WTC11 (cell line): ENCODE measurements at regions not wholly inside any gene's neighbourhood (a gene's known extent, or its start where the extent isn't known, plus 50 kb on each side); places are given as distances from the start of the nearest gene placed in this dataset.

ENCODE experiments used
- CBFB ChIP-seq: sonication (generic); formaldehyde crosslinking; IDR thresholded peaks from 2 replicates; pipeline ENCODE4 v1.8.1; 2022; ENCODE audit warnings: mild to moderate bottlenecking, low read depth, missing genetic modification reagents
- CREM ChIP-seq: sonication (generic); formaldehyde crosslinking; IDR thresholded peaks from 2 replicates; pipeline ENCODE4 v1.8.1; 2022; ENCODE audit warnings: mild to moderate bottlenecking, missing genetic modification reagents, moderate library complexity
- CTCF ChIP-seq: fragments of 200-600 bp; IDR thresholded peaks from 2 replicates; pipeline ENCODE4 v1.8.0; 2022; ENCODE audit warnings: antibody characterized with exemption
- ESRRA ChIP-seq: sonication (generic); formaldehyde crosslinking; IDR thresholded peaks from 2 replicates; pipeline ENCODE4 v1.8.1; 2022; ENCODE audit warnings: mild to moderate bottlenecking, missing genetic modification reagents, borderline replicate concordance
- NFYB ChIP-seq: sonication (generic); formaldehyde crosslinking; conservative IDR thresholded peaks from 2 replicates; pipeline ENCODE4 v1.8.0; 2022; ENCODE audit warnings: low read depth, missing genetic modification reagents
- TEAD1 ChIP-seq: sonication (generic); formaldehyde crosslinking; IDR thresholded peaks from 2 replicates; pipeline ENCODE4 v1.8.0; 2022; ENCODE audit warnings: mild to moderate bottlenecking, missing genetic modification reagents
- ZNF232 ChIP-seq: sonication (generic); formaldehyde crosslinking; IDR thresholded peaks from 2 replicates; pipeline ENCODE4 v1.8.0; 2022; ENCODE audit warnings: mild to moderate bottlenecking, missing genetic modification reagents
- TF ChIP-seq, protein P1 (sequence below): sonication (generic); formaldehyde crosslinking; IDR thresholded peaks from 2 replicates; pipeline ENCODE4 v1.8.1; 2022; ENCODE audit warnings: mild to moderate bottlenecking, missing genetic modification reagents, moderate library complexity, borderline replicate concordance
- TF ChIP-seq, protein P2 (sequence below): fragments of 250-450 bp; sonication (Bioruptor Pico); IDR thresholded peaks from 2 replicates; pipeline ENCODE4 v1.9.0; 2021; ENCODE audit warnings: mild to moderate bottlenecking

GRCh38 chr9:86675805-86676204 is 271.5 kb downstream of the GAS1 start:
- TF ChIP-seq CTCF (no peak), ESRRA (CRISPR knock-in tag) (no peak), ZNF232 (CRISPR knock-in tag) (no peak), TEAD1 (CRISPR knock-in tag) (no peak), CBFB (CRISPR knock-in tag) (no peak), NFYB (CRISPR knock-in tag) (no peak), CREM (CRISPR knock-in tag) (no peak)
- TF ChIP-seq, protein P1, sequence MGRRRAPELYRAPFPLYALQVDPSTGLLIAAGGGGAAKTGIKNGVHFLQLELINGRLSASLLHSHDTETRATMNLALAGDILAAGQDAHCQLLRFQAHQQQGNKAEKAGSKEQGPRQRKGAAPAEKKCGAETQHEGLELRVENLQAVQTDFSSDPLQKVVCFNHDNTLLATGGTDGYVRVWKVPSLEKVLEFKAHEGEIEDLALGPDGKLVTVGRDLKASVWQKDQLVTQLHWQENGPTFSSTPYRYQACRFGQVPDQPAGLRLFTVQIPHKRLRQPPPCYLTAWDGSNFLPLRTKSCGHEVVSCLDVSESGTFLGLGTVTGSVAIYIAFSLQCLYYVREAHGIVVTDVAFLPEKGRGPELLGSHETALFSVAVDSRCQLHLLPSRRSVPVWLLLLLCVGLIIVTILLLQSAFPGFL = no peak
- TF ChIP-seq, protein P2, sequence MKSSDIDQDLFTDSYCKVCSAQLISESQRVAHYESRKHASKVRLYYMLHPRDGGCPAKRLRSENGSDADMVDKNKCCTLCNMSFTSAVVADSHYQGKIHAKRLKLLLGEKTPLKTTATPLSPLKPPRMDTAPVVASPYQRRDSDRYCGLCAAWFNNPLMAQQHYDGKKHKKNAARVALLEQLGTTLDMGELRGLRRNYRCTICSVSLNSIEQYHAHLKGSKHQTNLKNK (CRISPR knock-in tag) = no peak
